Pons (tissue), 1 donor: ENCODE measurements at regions not wholly inside any gene's neighbourhood (a gene's known extent, or its start where the extent isn't known, plus 50 kb on each side); places are given as distances from the start of the nearest gene placed in this dataset.

Source experiments
- DNase-seq: peaks from one replicate; pipeline ENCODE4 v3.0.0-alpha.2; 2016; ENCODE audit warnings: low spot score

DNA sequence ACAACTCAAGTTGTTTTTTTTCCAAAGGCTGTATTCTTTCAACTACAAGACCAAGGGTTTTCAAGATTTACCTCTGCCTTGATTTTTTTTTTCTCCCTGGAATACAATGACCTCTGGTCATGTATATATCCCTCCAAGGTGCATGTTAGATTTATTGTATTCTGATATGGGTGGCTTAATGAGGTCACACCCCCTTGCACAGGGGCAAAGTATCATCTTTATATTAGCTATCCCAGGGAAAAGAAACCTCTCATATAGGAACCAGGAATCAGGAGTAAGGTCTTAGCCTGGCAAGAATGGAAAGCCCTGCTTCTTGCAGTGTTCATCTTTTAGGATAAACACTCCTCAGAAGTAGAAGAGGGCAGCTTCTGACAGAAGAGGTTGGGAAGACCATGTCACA, 516.9 kb upstream of the TENM4 start:
- DNase-seq: no peak

DNA sequence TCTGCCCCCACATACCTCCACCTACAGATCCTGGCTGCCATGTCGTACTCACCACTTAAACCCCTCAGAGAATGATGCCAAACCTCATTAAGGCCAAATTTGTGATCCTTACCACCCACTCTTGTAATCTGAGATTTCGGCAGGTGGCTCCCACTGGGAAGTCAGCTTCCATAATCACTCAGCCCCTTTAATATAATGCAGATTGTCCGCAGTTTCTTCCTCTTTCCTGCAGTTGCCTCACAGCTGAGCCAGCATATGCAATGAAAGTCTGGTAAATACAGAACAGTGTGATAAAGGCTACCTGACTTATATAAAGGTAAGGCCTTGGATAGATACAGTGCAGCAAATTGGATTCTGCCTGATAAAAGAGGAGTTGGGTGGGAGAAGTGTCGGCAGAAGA, 515.2 kb upstream of the TENM4 start:
- no peak for DNase-seq

DNA sequence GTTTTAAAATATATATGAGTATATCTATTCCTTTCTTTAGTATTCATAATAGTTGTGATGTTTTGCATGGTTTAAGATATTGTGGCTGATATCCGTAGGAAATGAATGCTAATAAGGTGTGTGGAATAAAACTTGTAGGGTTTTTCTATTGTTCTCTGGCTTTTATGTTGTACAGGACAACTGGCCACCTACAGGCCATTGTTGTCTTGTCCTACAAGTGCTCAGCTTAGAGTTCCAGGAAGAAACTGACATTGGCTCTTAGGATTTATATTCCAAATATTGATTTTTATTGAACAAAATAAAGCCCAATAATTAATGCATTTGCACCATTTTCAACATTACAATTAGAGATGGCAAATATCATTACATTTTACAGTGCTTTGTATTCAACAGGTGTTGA, 512.8 kb upstream of the TENM4 start:
- DNase-seq: no peak

DNA sequence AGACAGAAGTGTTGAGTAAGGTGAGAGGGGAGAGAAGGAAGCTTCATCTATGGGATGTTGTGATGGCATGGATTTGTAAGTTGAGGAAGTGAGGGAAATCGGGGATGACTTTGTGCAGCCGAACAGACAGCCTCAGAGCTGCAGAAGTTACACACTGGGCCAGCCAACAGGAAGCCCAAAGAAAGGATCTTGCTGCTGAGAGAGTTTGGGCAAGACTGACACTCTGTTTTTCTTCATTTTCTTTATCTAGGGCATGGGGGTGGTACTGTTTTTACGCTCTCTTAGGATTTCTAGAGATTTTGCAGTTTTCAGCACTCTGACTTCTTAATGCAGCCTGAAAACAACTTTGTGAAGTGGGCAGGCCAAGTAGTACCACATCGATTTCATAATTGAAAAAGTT, 509.9 kb upstream of the TENM4 start:
- DNase-seq: no peak

DNA sequence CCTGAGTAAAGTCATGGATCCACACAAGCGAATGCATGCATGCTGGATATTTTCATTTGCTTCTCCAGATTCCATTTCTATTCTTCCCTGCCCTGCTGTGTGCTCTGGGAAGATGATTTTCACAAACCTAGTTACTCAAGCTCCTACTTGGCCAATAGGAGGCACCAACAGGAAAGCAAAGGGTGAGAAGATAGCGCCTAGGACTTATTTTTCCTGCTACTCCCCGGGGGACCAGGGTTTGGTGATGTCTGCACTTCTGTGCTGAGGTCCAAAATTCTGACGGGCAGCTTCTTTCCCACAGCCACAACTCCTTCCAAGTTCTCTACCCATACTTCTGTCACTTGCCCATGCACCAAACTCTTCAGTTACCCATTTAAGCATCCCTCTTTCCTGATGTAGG, 509.3 kb upstream of the TENM4 start:
- DNase-seq: no peak

DNA sequence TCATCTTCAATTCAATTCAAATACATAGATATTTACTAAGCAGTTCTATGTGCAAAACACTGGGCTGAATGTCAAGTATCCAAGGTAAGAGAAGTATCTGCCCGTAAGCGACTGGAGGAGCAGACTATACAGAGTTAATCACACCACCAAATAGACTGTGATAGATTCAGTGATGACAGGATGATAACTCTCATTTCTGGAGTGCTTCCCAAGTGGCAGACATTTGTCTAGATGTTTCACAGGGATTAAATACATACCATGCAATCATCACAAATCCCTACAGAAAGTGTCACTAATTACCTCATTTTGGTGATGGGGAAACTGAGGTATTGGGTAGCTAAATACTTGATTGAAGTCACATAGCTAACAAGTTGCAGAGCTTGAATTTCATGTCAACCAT, 508.7 kb upstream of the TENM4 start:
- no peak for DNase-seq

GRCh38 chr11:79942646-79943045, 501.8 kb upstream of the TENM4 start:
- no peak for DNase-seq

GRCh38 chr11:79942090-79942489, 501.3 kb upstream of the TENM4 start:
- no peak for DNase-seq

DNA sequence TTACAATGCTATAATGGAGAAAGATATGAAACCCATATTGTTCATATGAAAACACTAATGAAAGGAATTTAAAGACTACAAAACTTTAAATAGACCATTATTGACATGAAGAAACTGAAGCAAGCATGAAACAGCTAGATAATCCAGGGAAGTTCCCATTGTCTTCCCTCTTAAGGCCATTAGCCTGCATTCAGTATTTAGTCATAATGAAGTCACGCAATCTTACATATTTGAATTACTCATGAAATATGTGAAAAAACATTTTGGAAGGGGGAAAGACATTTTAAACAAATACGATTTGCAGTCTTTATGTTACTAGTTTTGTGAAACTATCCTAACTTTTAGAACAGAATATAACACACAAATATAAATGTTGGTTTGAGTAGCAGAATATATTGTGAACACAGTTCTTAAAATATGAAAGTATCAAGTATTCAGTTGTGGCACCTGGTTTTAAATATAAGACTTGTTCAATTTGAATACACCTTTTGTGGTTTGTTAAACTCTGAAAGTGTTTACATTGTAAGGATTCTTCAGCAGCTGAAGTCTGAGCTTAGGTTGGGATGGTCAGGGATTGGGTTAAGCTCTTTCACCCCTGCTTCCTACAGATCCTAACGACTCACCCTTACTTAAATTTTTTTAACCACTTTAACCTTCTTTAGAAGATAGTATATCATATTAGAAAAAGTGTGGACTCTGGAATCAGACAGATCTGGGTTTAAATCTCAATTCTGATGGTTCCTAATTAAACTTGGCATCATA, 500.3 kb upstream of the TENM4 start:
- DNase-seq: no peak

DNA sequence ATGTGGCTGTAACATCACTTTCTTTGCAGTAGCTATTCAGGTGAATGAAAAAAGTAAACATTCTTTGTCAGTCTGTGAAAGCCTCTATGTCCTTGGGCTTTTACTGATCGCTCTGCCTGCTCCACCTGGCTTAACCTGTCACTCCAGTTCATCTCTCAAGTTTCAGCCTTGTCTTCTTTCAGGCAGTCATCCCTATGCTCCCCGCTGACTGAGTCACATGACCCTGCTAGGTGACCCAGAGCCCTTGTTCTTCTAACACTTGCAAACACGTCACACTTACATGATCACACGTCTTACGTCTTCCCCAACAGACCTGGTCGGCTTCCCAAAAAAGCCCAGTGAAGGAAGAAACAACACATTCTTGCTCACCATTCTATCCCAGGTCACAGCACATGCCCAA, 499.3 kb upstream of the TENM4 start:
- no peak for DNase-seq

DNA sequence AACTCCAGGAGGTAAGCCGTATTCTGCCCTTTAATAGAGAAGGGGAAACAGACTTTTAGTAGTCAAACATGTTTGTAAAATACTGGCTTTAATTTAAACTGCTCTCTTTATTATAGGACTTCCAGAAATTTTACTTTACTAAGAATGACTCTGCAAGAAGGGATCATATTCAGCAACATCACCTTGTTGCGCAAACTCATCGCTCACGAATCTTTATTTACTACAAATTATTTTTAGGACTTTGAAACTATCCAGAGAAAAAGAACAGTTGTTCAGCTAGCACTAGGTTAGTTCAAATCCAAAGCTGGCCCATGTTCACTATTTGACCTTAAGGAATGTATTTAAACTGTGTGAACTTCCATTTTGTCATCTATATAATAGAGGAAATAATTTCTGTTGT, 498.3 kb upstream of the TENM4 start:
- no peak for DNase-seq

- DNase-seq: no peak
Measured at GRCh38 chr11:79937676-79938334, 497.0 kb upstream of the TENM4 start.

GRCh38 chr11:79932612-79933011, 491.8 kb upstream of the TENM4 start:
- DNase-seq: no peak

- no peak for DNase-seq
Measured at GRCh38 chr11:79931692-79932091, 490.9 kb upstream of the TENM4 start.

DNA sequence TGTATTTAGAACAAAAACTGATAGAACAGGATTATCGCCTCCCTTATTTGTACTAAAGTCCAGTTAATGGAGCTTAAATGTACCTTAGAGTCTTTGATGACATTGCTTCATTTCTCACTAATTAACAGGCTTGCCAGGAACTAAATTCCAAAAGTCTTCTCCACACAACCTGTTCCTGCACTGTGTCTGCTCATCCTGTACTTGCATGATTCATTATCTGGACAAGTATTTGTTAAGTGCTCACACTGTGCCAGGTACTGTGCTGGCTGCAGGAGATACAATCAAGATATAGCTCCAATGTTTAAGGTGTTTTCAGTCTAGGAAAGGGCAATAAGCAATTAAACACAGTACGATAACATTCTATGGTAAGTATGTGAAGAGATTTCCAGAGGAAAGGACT, 485.9 kb upstream of the TENM4 start:
- no peak for DNase-seq

GRCh38 chr11:79925570-79925969, 484.7 kb upstream of the TENM4 start:
- DNase-seq: no peak

DNA sequence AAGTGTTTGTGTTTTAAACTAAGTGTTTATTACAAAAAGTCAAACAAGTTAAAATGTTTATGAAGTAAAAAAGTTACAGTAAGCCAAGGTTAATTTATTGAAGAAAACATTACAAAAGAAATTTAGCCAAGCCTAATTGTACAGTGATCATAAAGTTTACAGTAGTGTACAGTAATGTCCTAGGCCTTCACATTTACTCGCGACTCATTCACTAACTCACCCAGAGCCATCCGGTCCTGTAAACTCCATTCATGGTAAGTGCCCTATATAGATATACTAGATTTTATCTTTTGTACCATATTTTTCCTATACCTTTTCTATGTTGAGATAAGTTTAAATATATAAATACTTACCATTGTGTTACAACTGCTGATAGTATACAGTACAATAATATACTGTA, 481.8 kb upstream of the TENM4 start:
- no peak for DNase-seq

DNA sequence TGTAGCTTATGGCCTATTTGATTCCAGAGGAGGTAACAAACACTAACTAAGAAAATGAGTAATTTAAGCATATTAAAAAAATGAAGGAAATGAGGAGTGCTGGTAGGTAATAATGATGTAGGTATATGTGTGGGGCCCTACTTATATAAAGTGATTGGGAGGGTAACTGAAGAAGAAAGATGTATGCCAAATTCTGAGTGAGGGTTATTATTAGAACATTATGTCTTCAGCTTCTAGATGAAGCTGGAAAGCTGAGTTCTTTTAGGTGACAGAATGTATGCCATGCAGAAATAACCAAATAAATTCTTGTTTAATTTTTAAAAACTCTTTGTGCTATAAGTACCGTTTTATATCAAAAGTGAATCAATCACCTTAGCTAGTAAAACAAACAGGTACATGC, 479.6 kb upstream of the TENM4 start:
- DNase-seq: no peak

GRCh38 chr11:79919350-79919749, 478.5 kb upstream of the TENM4 start:
- DNase-seq: no peak

DNA sequence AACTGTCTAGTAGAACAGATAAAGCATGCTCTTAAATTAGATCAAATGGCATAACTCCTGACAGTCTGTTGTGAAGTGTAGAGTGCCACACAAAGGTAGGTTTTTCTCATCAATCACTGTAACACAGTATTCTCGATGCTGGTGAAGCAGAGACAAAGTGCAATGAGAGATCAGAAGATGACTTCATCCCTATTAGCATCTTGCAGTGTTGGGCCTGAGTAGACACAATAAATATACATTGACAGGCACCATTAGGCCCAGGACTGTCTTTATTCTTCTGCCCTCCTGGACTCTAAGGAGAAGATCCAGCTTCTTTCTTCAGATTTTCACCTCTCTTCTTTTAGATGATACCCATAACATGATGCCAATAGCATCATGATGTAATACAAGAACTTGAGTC, 478.0 kb upstream of the TENM4 start:
- no peak for DNase-seq

DNA sequence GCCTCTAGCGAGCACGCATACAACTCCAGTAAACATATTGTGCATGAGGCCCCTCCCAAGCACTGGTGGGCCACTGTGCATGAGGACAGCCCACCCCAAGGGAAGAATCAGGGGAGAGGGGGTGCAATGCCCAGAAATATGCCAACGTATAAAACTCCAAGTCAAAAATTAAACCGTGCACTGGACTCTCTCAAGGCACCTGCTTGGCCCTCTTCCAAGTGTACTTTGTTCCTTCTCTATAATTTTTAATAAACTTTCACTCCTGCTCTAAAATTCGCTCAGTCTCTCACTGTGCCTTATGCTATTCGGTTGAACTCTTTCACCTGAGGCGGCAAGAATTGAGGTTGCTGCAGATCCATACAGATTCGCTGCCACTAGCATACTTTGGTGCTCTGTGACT, 465.3 kb upstream of the TENM4 start:
- no peak for DNase-seq

DNA sequence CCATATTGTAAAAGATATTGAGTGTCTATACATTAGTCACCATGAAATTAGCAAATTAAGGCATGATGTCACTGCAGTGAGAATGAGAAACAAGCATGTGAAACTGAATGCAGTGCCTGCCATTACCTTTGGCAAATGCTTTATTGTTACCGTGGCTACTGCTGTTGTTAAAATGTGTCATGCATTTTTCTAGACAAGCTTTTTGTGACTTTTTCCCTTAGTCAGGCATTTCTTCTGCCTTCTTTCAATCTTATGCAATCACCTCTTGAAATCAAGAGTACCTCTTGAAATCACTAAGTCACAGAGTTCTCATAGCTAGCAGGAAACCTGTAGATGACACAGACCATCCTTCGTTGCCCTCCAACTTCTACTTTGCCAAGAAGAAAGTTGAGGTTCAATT, 461.7 kb upstream of the TENM4 start:
- no peak for DNase-seq

DNA sequence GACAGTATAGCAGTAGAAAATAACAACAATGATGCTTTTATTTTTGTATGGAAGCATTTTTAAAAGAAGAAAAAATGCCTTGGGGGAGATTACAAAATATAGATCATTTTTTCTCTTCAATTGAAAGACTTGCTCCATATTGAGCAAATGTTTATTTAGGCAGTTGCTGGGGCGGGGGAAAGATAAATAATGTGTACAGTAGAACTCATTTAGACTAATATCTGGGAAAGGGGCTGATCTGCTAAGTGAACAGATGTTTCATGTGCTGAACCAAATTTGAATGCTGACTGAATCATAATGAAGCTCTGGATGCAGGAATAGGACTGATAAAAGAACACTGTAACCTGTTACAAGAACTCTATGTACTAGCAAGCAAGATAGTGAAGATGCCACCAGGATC, 457.1 kb upstream of the TENM4 start:
- DNase-seq: no peak

- no peak for DNase-seq
Measured at GRCh38 chr11:79896258-79896657, 455.4 kb upstream of the TENM4 start.
